HEK293 (cell line): ENCODE measurements at regions not wholly inside any gene's neighbourhood (a gene's known extent, or its start where the extent isn't known, plus 50 kb on each side); places are given as distances from the start of the nearest gene placed in this dataset.

Experiments used
- CTCF ChIA-PET: fragments of 350-600 bp; formaldehyde crosslinking; extraction: SDS; loops from one replicate; lab custom pipeline; 2021; ENCODE audit warnings: antibody characterized with exemption; lab: Yijun Ruan, JAX
- POLR2A ChIA-PET: fragments of 300-600 bp; formaldehyde crosslinking; extraction: SDS; loops from one replicate; lab custom pipeline; 2020; ENCODE audit warnings: antibody characterized with exemption, inconsistent platforms; lab: Yijun Ruan, JAX
- H3K27ac ChIP-seq: fragments of 200-500 bp; sonication (Bioruptor generic); 2 replicates; pipeline ENCODE4 v1.5.1; 2014; ENCODE audit warnings: low read depth, low read length, control low read depth, inconsistent platforms; ENCODE audit errors: extremely low read depth
- H3K36me3 ChIP-seq, 2 experiments: fragments of 200-500 bp in 1 of 2; sonication (Bioruptor generic) in 1 of 2; 1 replicate in 1 of 2; 2 replicates in 1 of 2; pipeline ENCODE4 v1.5.1; 2014 to 2017; ENCODE audit warnings: inconsistent platforms in 2 of 2, low read length in 2 of 2; ENCODE audit not compliant: control insufficient read depth in 2 of 2, insufficient read depth in 1 of 2
- H3K4me1 ChIP-seq: fragments of 200-500 bp; sonication (Bioruptor generic); 2 replicates; pipeline ENCODE4 v1.5.1; 2014; ENCODE audit warnings: mild to moderate bottlenecking, low read length, inconsistent platforms; ENCODE audit not compliant: control insufficient read depth, insufficient read depth
- H3K4me3 ChIP-seq: 2 replicates; pipeline ENCODE4 v1.5.1; 2011; ENCODE audit warnings: low read depth, mild to moderate bottlenecking, control low read depth, low read length, moderate library complexity
- H3K9me3 ChIP-seq: fragments of 200-500 bp; sonication (Bioruptor generic); 2 replicates; pipeline ENCODE4 v1.5.1; 2014; ENCODE audit warnings: low read depth, low read length, inconsistent platforms; ENCODE audit not compliant: control insufficient read depth, insufficient read depth
- GLIS2 ChIP-seq: fragments of 450-650 bp; formaldehyde crosslinking; IDR thresholded peaks from 2 replicates; pipeline ENCODE4 v1.5.1; 2016; ENCODE audit warnings: missing biosample characterization, missing genetic modification characterization
- KLF8 ChIP-seq: fragments of 450-650 bp; formaldehyde crosslinking; IDR thresholded peaks from 2 replicates; pipeline ENCODE4 v1.5.1; 2016; ENCODE audit warnings: missing biosample characterization, missing genetic modification characterization
- KLF9 ChIP-seq: fragments of 450-650 bp; formaldehyde crosslinking; IDR thresholded peaks from 2 replicates; pipeline ENCODE4 v1.5.1; 2016; ENCODE audit warnings: missing biosample characterization, missing genetic modification characterization, low read depth
- YY2 ChIP-seq: fragments of 450-650 bp; formaldehyde crosslinking; IDR thresholded peaks from 2 replicates; pipeline ENCODE4 v1.5.1; 2016; ENCODE audit warnings: missing biosample characterization, missing genetic modification characterization
- ZFP37 ChIP-seq: fragments of 450-650 bp; formaldehyde crosslinking; IDR thresholded peaks from 2 replicates; pipeline ENCODE4 v1.5.1; 2016; ENCODE audit warnings: missing biosample characterization, missing genetic modification characterization
- ZIC2 ChIP-seq: fragments of 450-650 bp; formaldehyde crosslinking; IDR thresholded peaks from 2 replicates; pipeline ENCODE4 v1.5.1; 2016; ENCODE audit warnings: missing biosample characterization, missing genetic modification characterization
- ZNF266 ChIP-seq: fragments of 450-650 bp; formaldehyde crosslinking; IDR thresholded peaks from 2 replicates; pipeline ENCODE4 v1.5.1; 2016; ENCODE audit warnings: missing biosample characterization, missing genetic modification characterization, low read depth
- ZNF292 ChIP-seq: fragments of 450-650 bp; formaldehyde crosslinking; IDR thresholded peaks from 2 replicates; pipeline ENCODE4 v1.5.1; 2016; ENCODE audit warnings: low read depth, missing biosample characterization, missing genetic modification characterization, borderline replicate concordance
- ZNF335 ChIP-seq: fragments of 450-650 bp; formaldehyde crosslinking; conservative IDR thresholded peaks from 2 replicates; pipeline ENCODE4 v1.5.1; 2016; ENCODE audit warnings: missing biosample characterization, missing genetic modification characterization
- ZNF354C ChIP-seq: fragments of 450-650 bp; formaldehyde crosslinking; IDR thresholded peaks from 2 replicates; pipeline ENCODE4 v1.5.1; 2016; ENCODE audit warnings: missing biosample characterization, missing genetic modification characterization, low read depth, borderline replicate concordance
- ZNF423 ChIP-seq: fragments of 450-650 bp; formaldehyde crosslinking; IDR thresholded peaks from 2 replicates; pipeline ENCODE4 v1.5.1; 2016; ENCODE audit warnings: missing biosample characterization, missing genetic modification characterization
- ZNF473 ChIP-seq: fragments of 450-650 bp; formaldehyde crosslinking; IDR thresholded peaks from 2 replicates; pipeline ENCODE4 v1.5.1; 2017; ENCODE audit warnings: missing biosample characterization, missing genetic modification characterization
- ZNF521 ChIP-seq: fragments of 450-650 bp; formaldehyde crosslinking; IDR thresholded peaks from 2 replicates; pipeline ENCODE4 v1.5.1; 2017; ENCODE audit warnings: missing biosample characterization, mild to moderate bottlenecking, missing genetic modification characterization
- ZNF596 ChIP-seq: fragments of 450-650 bp; IDR thresholded peaks from 2 replicates; pipeline ENCODE4 v1.5.0; 2018; ENCODE audit warnings: missing biosample characterization, mild to moderate bottlenecking, missing genetic modification characterization, moderate library complexity
- ZNF76 ChIP-seq: fragments of 450-650 bp; formaldehyde crosslinking; IDR thresholded peaks from 2 replicates; pipeline ENCODE4; 2016; ENCODE audit warnings: low read depth, missing biosample characterization, missing genetic modification characterization, borderline replicate concordance
- ZNF792 ChIP-seq: fragments of 450-650 bp; formaldehyde crosslinking; IDR thresholded peaks from 2 replicates; pipeline ENCODE4 v1.5.1; 2016; ENCODE audit warnings: missing biosample characterization, missing genetic modification characterization
- TF ChIP-seq, protein P1 (sequence below): fragments of 450-650 bp; formaldehyde crosslinking; IDR thresholded peaks from 2 replicates; pipeline ENCODE4 v1.5.1; 2016; ENCODE audit warnings: missing biosample characterization, missing genetic modification characterization, low read depth
- TF ChIP-seq, protein P2 (sequence below): fragments of 450-650 bp; formaldehyde crosslinking; IDR thresholded peaks from 2 replicates; pipeline ENCODE4 v1.5.1; 2016; ENCODE audit warnings: missing biosample characterization, missing genetic modification characterization
- TF ChIP-seq, protein P3 (sequence below): fragments of 450-650 bp; formaldehyde crosslinking; IDR thresholded peaks from 2 replicates; pipeline ENCODE4 v1.5.1; 2017; ENCODE audit warnings: missing biosample characterization, mild to moderate bottlenecking, missing genetic modification characterization, moderate library complexity
- TF ChIP-seq, protein P4 (sequence below): fragments of 450-650 bp; formaldehyde crosslinking; IDR thresholded peaks from 2 replicates; pipeline ENCODE4 v1.5.1; 2016; ENCODE audit warnings: missing biosample characterization, missing genetic modification characterization
- TF ChIP-seq, protein P5 (sequence below): IDR thresholded peaks from 2 replicates; pipeline ENCODE4 v1.6.1; 2011; ENCODE audit warnings: mild to moderate bottlenecking, low read depth, low read length, borderline replicate concordance

DNA sequence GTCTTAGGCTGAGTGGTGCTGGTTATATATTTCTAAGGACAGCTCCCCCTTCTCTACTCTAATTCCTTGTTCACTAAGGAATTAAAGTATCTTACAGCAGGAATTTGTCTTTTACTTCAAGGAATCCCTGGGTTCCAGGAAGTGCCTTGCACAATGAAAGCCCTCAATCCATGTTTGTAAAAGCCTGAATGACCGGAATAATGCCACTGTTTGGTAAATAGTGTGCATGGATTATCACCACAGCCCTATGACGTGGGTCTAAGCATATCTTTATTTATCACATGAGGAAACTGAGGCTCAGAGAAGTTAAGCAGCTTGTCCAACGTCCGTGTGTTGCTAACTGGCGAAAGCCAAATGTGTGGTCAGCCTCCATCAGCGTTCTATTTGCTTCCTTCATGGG lies 135.7 kb upstream of the NAV2 start (continued):
- TF ChIP-seq ZNF473 (tag by site-specific recombination) (no peak), ZNF76 (tag by site-specific recombination) (no peak)

DNA sequence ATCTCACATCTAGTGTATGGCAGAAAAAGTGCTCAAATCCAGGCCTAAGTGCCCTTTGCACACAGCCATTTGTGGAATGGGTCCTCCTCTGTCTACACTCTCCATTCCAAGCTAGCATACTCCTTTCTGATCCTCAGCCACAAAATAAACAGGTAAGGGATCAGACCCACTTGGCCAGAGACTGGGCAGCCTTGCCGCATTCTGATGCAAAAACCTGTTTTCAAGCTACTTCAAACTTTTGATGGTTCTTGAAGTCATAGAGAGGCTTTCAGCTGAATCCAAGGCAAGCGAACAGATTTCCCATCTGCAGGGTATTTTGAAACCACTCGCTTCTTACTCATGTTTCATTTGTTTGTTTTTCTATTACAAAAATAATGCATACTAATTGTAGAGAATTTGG lies 136.6 kb upstream of the NAV2 start:
- H3K4me3 ChIP-seq = no peak overlapping the region
- TF ChIP-seq KLF9 (tag by site-specific recombination) (no peak), ZNF792 (tag by site-specific recombination) (no peak), ZNF354C (tag by site-specific recombination) (no peak), ZNF521 (tag by site-specific recombination) (no peak), ZNF335 (no peak), ZFP37 (tag by site-specific recombination) (no peak), ZNF596 (tag by site-specific recombination) (no peak), KLF8 (tag by site-specific recombination) (no peak)
- TF ChIP-seq, protein P1, sequence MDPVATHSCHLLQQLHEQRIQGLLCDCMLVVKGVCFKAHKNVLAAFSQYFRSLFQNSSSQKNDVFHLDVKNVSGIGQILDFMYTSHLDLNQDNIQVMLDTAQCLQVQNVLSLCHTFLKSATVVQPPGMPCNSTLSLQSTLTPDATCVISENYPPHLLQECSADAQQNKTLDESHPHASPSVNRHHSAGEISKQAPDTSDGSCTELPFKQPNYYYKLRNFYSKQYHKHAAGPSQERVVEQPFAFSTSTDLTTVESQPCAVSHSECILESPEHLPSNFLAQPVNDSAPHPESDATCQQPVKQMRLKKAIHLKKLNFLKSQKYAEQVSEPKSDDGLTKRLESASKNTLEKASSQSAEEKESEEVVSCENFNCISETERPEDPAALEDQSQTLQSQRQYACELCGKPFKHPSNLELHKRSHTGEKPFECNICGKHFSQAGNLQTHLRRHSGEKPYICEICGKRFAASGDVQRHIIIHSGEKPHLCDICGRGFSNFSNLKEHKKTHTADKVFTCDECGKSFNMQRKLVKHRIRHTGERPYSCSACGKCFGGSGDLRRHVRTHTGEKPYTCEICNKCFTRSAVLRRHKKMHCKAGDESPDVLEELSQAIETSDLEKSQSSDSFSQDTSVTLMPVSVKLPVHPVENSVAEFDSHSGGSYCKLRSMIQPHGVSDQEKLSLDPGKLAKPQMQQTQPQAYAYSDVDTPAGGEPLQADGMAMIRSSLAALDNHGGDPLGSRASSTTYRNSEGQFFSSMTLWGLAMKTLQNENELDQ (tag by site-specific recombination) = no peak
- ChIA-PET POLR2A (no interaction called here), CTCF (interaction anchor here (0.7 to 1.3 kb wide), 3 partner anchors 13 to 167 kb away, joined by 3 to 4 read pairs (median 3); no protein-coding TSS in a partner anchor)
- H3K4me1 ChIP-seq = no peaks in the 10 kb centered on the region
- H3K36me3 ChIP-seq = no peaks in the 10 kb centered on the region
- no peak overlapping the region for H3K27ac ChIP-seq
- H3K9me3 ChIP-seq = no peaks in the 10 kb centered on the region

DNA sequence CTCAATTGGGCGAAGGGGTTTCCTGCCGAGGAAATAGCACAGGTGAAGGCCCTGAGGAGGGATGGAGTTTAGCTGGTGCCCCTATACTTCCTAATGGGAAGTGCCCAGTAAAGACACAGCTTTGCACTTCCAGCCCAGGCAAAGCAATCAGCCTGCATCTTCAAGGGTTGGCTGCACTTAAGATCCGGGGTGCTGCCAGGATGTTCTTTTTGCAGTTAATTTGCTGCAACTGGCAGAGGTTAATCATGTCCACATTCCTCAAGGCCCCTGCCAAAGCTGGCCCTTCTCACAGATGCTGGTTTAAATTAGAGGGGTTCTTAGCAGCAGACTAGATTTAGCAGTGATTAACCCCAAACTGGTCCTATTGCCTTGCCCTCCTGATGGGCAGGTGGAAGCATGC lies 137.7 kb upstream of the NAV2 start:
- Histone ChIP-seq H3K36me3 (no peaks in the 10 kb centered on the region), H3K4me3 (no peak overlapping the region), H3K27ac (no peak overlapping the region), H3K9me3 (no peaks in the 10 kb centered on the region), H3K4me1 (no peaks in the 10 kb centered on the region)
- ChIA-PET CTCF (interaction anchor here (0.5 to 1.0 kb wide), 2 partner anchors 18 to 269 kb away, joined by 3 read pairs; no protein-coding TSS in a partner anchor), POLR2A (no interaction called here)
- TF ChIP-seq YY2 (tag by site-specific recombination) (no peak), ZIC2 (tag by site-specific recombination) (no peak), ZNF292 (tag by site-specific recombination) (no peak), ZNF423 (tag by site-specific recombination) (no peak), GLIS2 (no peak), ZNF266 (tag by site-specific recombination) (no peak)
- TF ChIP-seq, protein P2, sequence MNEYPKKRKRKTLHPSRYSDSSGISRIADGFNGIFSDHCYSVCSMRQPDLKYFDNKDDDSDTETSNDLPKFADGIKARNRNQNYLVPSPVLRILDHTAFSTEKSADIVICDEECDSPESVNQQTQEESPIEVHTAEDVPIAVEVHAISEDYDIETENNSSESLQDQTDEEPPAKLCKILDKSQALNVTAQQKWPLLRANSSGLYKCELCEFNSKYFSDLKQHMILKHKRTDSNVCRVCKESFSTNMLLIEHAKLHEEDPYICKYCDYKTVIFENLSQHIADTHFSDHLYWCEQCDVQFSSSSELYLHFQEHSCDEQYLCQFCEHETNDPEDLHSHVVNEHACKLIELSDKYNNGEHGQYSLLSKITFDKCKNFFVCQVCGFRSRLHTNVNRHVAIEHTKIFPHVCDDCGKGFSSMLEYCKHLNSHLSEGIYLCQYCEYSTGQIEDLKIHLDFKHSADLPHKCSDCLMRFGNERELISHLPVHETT = no peak
- TF ChIP-seq, protein P3, sequence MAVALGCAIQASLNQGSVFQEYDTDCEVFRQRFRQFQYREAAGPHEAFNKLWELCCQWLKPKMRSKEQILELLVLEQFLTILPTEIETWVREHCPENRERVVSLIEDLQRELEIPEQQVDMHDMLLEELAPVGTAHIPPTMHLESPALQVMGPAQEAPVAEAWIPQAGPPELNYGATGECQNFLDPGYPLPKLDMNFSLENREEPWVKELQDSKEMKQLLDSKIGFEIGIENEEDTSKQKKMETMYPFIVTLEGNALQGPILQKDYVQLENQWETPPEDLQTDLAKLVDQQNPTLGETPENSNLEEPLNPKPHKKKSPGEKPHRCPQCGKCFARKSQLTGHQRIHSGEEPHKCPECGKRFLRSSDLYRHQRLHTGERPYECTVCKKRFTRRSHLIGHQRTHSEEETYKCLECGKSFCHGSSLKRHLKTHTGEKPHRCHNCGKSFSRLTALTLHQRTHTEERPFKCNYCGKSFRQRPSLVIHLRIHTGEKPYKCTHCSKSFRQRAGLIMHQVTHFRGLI (tag by site-specific recombination) = no peak
- TF ChIP-seq, protein P4, sequence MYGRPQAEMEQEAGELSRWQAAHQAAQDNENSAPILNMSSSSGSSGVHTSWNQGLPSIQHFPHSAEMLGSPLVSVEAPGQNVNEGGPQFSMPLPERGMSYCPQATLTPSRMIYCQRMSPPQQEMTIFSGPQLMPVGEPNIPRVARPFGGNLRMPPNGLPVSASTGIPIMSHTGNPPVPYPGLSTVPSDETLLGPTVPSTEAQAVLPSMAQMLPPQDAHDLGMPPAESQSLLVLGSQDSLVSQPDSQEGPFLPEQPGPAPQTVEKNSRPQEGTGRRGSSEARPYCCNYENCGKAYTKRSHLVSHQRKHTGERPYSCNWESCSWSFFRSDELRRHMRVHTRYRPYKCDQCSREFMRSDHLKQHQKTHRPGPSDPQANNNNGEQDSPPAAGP (tag by site-specific recombination) = no peak
- TF ChIP-seq, protein P5, sequence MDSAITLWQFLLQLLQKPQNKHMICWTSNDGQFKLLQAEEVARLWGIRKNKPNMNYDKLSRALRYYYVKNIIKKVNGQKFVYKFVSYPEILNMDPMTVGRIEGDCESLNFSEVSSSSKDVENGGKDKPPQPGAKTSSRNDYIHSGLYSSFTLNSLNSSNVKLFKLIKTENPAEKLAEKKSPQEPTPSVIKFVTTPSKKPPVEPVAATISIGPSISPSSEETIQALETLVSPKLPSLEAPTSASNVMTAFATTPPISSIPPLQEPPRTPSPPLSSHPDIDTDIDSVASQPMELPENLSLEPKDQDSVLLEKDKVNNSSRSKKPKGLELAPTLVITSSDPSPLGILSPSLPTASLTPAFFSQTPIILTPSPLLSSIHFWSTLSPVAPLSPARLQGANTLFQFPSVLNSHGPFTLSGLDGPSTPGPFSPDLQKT = no peak
